Muscle layer of colon (tissue), 2 donors: ENCODE measurements at regions not wholly inside any gene's neighbourhood (a gene's known extent, or its start where the extent isn't known, plus 50 kb on each side); places are given as distances from the start of the nearest gene placed in this dataset.

Experiments
- H3K27ac ChIP-seq: one replicate; pipeline ENCODE4 v1.7.0; 2013; ENCODE audit warnings: low read depth, mild to moderate bottlenecking, low read length, moderate library complexity
- H3K27me3 ChIP-seq, 2 donors: one replicate each; pipeline ENCODE4 v1.7.0; 2013; ENCODE audit warnings: low read length in 2 of 2, mild to moderate bottlenecking in 2 of 2; ENCODE audit not compliant: insufficient read depth in 2 of 2, control insufficient read depth in 1 of 2
- H3K36me3 ChIP-seq: one replicate; pipeline ENCODE4 v1.7.0; 2013; ENCODE audit warnings: mild to moderate bottlenecking, low read length; ENCODE audit not compliant: insufficient read depth
- H3K4me1 ChIP-seq: one replicate; pipeline ENCODE4 v1.7.0; 2013; ENCODE audit warnings: mild to moderate bottlenecking, low read length; ENCODE audit not compliant: insufficient read depth
- H3K4me3 ChIP-seq, 2 donors: one replicate each; pipeline ENCODE4 v1.7.0; 2013; ENCODE audit warnings: low read length in 2 of 2, low read depth in 1 of 2, mild to moderate bottlenecking in 1 of 2, moderate library complexity in 1 of 2
- H3K9ac ChIP-seq: one replicate; pipeline ENCODE4 v1.7.0; 2013; ENCODE audit warnings: low read length
- H3K9me3 ChIP-seq: one replicate; pipeline ENCODE4 v1.7.0; 2013; ENCODE audit warnings: mild to moderate bottlenecking, low read length
- donor health status: abdominal sarcoma.
- donor health status: Adenocarcinoma of cecum.

DNA sequence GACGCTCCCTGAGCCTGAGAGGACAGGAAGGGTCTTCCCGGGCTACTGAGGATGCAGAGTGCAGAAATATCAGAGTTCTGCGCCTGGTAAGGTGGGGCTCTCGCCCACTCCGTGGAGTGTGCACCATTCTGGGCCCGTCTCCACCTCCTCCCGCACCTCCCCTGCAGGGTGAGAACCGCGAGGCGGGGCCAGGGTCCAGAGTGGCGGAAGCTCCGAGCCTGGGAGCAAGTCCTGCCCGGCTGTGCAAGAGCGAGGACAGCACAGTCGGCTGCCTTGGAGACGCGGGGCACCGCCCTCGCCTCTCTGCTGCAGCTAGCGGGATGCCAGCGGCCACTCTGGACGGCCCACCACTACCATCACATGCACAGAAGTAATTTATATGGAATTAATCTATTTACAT lies 2304.4 kb downstream of the PCDH9 start:
- H3K36me3 ChIP-seq = no peaks in the 10 kb centered on the region
- no peak overlapping the region for H3K9ac ChIP-seq
- no peak overlapping the region for H3K4me3 ChIP-seq
- no peaks in the 10 kb centered on the region for H3K4me1 ChIP-seq
- no peaks in the 10 kb centered on the region for H3K9me3 ChIP-seq
- H3K27ac ChIP-seq = no peak overlapping the region
- no peaks in the 10 kb centered on the region for H3K27me3 ChIP-seq

- H3K27ac ChIP-seq = no peak overlapping the region
- H3K9ac ChIP-seq = no peak overlapping the region
- no peaks in the 10 kb centered on the region for H3K36me3 ChIP-seq
- H3K9me3 ChIP-seq = no peaks in the 10 kb centered on the region
- H3K27me3 ChIP-seq = no peaks in the 10 kb centered on the region
- H3K4me1 ChIP-seq = no peaks in the 10 kb centered on the region
- no peak overlapping the region for H3K4me3 ChIP-seq
Observed at GRCh38 chr13:64925284-64925683, 2304.9 kb downstream of the PCDH9 start.

DNA sequence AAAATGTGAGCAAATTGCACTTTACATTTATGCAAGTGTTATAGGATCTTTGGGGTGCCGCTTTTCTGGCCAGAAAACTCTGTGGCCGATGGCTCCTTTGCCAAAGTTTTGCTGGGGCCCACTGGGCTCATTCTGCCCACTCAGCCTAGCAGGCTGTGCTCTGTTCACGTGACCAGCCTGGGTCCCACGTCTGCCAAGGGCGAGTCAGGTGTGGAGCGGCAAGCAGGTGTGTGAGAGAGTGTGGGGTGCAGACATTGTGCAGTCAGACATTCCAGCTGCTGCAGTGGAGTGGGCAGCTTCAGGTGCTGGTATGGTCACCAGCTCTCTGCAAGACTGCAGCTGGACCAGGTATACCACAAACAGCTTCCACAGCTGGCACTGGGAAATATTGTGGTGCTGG lies 2305.7 kb downstream of the PCDH9 start:
- no peaks in the 10 kb centered on the region for H3K9me3 ChIP-seq
- no peaks in the 10 kb centered on the region for H3K4me1 ChIP-seq
- H3K27ac ChIP-seq = no peak overlapping the region
- H3K36me3 ChIP-seq = no peaks in the 10 kb centered on the region
- H3K27me3 ChIP-seq = no peaks in the 10 kb centered on the region
- no peak overlapping the region for H3K9ac ChIP-seq
- no peak overlapping the region for H3K4me3 ChIP-seq

DNA sequence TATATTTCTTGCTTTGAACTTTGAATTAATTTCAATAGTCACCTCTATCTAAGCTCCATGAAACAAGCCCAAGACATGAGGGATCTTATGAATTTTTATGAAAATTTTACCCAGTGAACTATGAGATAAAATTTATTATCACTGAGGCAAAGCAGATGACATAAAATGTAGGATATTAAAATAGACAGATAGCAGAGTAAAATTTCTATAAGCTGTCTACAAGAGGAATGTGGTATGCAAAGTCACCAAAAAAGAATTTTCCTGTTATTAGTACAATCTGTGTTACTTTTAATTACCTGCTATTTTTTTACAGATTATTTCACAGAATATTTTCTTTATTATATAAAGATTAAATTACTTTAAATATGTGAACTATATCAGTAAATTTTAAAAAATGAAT lies 2312.6 kb downstream of the PCDH9 start:
- no peak overlapping the region for H3K9ac ChIP-seq
- no peaks in the 10 kb centered on the region for H3K9me3 ChIP-seq
- no peak overlapping the region for H3K4me3 ChIP-seq
- no peaks in the 10 kb centered on the region for H3K27me3 ChIP-seq
- no peak overlapping the region for H3K27ac ChIP-seq
- H3K4me1 ChIP-seq = no peaks in the 10 kb centered on the region
- no peaks in the 10 kb centered on the region for H3K36me3 ChIP-seq

GRCh38 chr13:64912141-64912540 lies 2318.0 kb downstream of the PCDH9 start:
- no peaks in the 10 kb centered on the region for H3K4me1 ChIP-seq

DNA sequence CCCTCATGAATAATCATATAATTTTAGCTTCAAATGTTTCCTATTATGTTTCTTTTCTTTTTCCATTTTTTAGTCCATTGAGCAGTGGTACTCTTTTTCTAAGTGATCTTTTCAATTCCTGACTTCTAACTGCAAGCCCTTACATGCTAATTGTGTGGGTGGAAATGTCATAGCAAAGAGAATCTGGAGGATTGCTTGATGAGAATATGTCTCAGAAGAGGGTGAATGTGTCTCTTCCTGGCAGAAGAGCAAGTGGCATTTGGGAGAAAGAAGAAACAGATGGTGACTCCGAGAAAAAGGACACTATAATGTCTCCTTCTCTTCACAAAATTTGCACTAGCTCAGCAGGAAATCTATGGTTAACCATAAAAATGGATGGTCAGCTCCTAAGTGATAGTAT lies 2320.0 kb downstream of the PCDH9 start:
- H3K4me3 ChIP-seq = no peak overlapping the region
- no peaks in the 10 kb centered on the region for H3K9me3 ChIP-seq
- H3K4me1 ChIP-seq = no peaks in the 10 kb centered on the region
- H3K27me3 ChIP-seq = no peaks in the 10 kb centered on the region
- H3K36me3 ChIP-seq = no peaks in the 10 kb centered on the region
- no peak overlapping the region for H3K9ac ChIP-seq
- H3K27ac ChIP-seq = no peak overlapping the region

More at GRCh38 chr13:64912141-64912540, 2318.0 kb downstream of the PCDH9 start:
- Histone ChIP-seq H3K27me3 (no peaks in the 10 kb centered on the region), H3K9ac (no peak overlapping the region), H3K27ac (no peak overlapping the region), H3K36me3 (no peaks in the 10 kb centered on the region), H3K9me3 (no peaks in the 10 kb centered on the region), H3K4me3 (no peak overlapping the region)

GRCh38 chr13:64909184-64909583 lies 2321.0 kb downstream of the PCDH9 start:
- H3K4me3 ChIP-seq = no peak overlapping the region
- H3K4me1 ChIP-seq = no peaks in the 10 kb centered on the region
- H3K27ac ChIP-seq = no peak overlapping the region
- H3K9ac ChIP-seq = no peak overlapping the region
- no peaks in the 10 kb centered on the region for H3K9me3 ChIP-seq
- H3K36me3 ChIP-seq = no peaks in the 10 kb centered on the region
- no peaks in the 10 kb centered on the region for H3K27me3 ChIP-seq

DNA sequence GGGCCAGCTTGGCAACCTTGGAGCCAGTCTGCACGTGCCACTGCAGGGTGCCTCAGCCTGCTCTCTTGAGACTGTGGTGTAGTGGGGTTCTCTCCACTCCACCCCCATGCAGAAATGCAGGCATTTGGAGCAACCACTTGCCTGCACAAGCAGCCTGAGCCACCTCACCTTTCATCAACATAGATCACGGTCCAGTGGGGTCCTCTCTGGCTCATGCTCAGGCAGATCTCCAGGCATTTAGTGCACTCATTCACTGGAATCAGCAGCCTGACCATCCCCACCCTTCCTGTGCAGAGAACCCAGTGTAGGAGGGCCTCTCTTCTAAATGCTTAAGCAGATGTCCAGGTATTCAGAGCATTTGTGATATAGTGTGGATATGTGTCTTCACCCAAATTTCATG lies 2330.1 kb downstream of the PCDH9 start:
- Histone ChIP-seq H3K9me3 (no peaks in the 10 kb centered on the region), H3K4me3 (no peak overlapping the region), H3K4me1 (no peaks in the 10 kb centered on the region), H3K9ac (no peak overlapping the region), H3K36me3 (no peaks in the 10 kb centered on the region), H3K27ac (no peak overlapping the region), H3K27me3 (no peaks in the 10 kb centered on the region)

DNA sequence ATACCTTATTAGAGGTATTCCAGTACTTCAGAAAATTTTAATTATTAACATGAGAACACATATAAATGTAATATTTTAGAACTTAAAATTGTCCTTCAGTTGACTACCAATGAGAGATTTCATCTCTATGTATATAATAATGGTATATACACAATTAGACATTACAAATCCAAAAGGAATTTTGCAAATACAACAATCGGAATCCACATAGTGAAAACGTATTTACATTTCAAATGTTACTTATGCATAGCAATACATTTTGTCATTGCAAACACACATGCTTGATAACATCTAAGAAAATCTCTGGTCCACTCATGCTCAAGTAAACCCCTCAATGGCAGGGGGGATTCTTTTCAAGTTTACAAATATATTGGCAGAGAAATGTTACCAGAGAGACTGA lies 2345.2 kb downstream of the PCDH9 start:
- Histone ChIP-seq H3K27ac (no peak overlapping the region), H3K4me1 (no peaks in the 10 kb centered on the region), H3K9me3 (no peaks in the 10 kb centered on the region), H3K36me3 (no peaks in the 10 kb centered on the region), H3K4me3 (no peak overlapping the region), H3K27me3 (no peaks in the 10 kb centered on the region), H3K9ac (no peak overlapping the region)

GRCh38 chr13:64877176-64877575 lies 2353.0 kb downstream of the PCDH9 start:
- Histone ChIP-seq H3K4me1 (no peaks in the 10 kb centered on the region), H3K4me3 (no peak overlapping the region), H3K9me3 (no peaks in the 10 kb centered on the region), H3K27me3 (no peaks in the 10 kb centered on the region), H3K36me3 (no peaks in the 10 kb centered on the region), H3K27ac (no peak overlapping the region), H3K9ac (no peak overlapping the region)

DNA sequence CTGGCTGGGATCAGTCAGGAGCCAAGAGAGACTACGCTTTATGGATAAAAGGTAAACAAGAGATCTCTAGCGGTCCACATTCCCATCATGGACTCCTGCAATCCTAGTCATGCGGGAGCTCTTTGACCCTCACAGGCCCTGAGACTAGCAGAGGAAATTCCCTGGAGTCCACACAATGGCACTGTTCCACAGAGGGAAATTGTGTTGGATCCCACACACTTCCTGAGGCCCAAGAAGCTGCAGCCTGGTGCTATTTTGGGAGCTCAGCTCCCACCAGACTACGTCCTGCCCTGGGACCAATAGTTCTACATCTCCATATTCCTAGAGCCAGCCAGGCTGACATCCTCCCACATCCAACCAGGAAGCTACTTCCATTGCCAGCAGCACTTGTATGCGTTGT lies 2358.4 kb downstream of the PCDH9 start:
- Histone ChIP-seq H3K9me3 (no peaks in the 10 kb centered on the region), H3K36me3 (no peaks in the 10 kb centered on the region), H3K27ac (no peak overlapping the region), H3K4me3 (no peak overlapping the region), H3K9ac (no peak overlapping the region), H3K4me1 (no peaks in the 10 kb centered on the region), H3K27me3 (no peaks in the 10 kb centered on the region)

DNA sequence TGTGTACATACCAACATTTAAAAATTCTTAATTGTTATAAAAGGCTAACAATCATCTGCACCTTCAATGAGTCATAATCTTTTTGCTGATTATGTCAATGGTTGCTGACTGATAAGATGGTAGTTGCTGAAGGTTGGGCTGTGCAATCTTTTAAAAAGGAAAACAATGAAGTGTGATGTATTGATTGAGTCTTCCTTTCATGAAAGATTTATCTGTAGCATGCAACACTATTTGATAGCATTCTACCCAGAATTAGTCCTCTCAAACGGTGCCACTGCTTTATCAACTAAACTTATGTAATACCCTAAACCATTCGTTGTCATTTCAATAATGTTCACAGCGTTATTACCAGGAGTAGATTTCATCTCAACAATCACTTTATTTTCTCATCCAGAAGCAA lies 2360.6 kb downstream of the PCDH9 start:
- no peaks in the 10 kb centered on the region for H3K9me3 ChIP-seq
- no peaks in the 10 kb centered on the region for H3K27me3 ChIP-seq
- no peaks in the 10 kb centered on the region for H3K36me3 ChIP-seq
- H3K4me1 ChIP-seq = no peaks in the 10 kb centered on the region
- no peak overlapping the region for H3K4me3 ChIP-seq
- no peak overlapping the region for H3K27ac ChIP-seq
- no peak overlapping the region for H3K9ac ChIP-seq
